Stimulated activated CD8-positive, alpha-beta memory T cell treated with anti-CD3 and anti-CD28 coated beads, Interleukin-15, amount 100 ng/mL, for 48 hours (primary cell): ENCODE measurements at regions not wholly inside any gene's neighbourhood (a gene's known extent, or its start where the extent isn't known, plus 50 kb on each side); places are given as distances from the start of the nearest gene placed in this dataset.
"Not testable (repeated sequence)": the region's sequence is repeated elsewhere in the genome, so short reads cannot be mapped to it uniquely, and the experiment has no call there.

ENCODE experiments used
- DNase-seq, 2 donors: peaks; one replicate each; pipeline ENCODE4 v3.0.0-alpha.2; 2020; ENCODE audit warnings: low read depth in 2 of 2

- not testable (repeated sequence) for DNase-seq
These were observed 50.6 kb upstream of the MYL10 start for GRCh38 chr7:101679653-101680173.

DNA sequence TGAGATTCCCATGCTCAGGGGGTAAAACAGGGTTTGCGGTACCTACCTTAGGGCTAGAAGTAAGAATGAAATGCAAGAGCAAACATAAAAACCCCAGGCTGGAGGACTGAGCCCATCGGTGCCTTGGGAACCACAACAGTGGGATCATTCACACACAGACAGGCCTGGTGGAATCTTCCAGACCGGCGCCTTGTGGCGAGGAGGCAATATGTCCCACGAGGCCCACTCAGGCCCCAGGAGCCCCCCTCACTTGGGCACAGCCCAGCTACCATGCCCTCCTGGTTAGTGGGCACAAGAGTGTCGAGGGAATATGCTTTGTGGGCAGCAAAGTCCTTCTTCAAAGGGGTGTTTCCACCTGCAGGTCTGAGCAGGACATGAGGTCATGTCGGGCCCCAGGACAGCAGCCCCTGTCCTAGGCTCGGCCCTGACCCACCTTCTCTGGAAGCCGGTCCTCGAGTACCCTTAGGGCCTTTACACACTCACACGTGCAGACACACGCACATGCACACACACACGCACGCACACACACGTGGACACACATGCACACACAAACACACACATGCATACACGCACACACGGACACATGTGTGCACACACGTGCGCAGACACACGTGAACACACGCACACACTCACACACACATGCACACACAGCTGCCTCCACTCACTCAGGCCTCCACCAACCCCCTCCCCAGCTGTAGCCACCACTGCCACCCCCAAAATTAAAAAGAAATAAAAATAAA is 51.5 kb upstream of the MYL10 start:
- DNase-seq = no peak

DNA sequence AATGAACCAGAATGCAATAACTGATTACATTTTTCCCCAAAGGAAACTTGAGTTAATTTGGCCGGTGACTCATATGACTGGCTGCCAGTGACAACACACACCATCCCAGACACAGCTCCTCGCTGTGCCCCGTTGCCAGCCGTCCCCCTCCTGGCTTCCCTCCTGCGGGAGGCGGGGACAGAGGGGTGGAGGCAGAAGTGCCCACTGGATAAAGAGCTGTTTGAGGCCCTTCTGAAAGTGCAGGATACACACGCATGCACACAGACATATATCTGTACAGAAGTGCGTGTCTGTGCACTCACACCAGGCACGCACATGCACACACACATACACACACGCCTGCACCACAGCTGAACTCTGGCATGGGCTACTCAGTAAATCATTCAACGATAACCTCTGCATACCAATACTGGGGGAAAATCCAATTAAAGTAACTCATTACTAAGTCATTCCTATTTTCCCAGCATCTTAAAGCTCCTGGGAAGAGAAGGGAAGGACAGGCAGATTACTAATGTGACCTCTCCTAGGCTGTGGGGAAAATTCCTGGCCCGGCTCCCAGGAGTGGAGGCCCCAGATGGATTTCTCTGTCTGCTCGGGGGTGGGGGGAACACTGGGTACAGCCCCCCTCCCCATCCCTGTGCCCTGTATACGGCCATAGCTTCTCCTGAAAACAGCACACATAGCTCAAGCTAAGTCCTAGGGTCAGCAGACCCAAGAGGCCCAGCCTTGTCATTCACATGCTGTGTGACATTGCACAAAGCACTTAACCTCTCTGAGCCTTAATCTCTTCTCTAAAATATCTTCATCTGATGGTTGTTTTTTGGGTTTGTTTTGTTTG is 52.3 kb upstream of the MYL10 start:
- no peak for DNase-seq

DNA sequence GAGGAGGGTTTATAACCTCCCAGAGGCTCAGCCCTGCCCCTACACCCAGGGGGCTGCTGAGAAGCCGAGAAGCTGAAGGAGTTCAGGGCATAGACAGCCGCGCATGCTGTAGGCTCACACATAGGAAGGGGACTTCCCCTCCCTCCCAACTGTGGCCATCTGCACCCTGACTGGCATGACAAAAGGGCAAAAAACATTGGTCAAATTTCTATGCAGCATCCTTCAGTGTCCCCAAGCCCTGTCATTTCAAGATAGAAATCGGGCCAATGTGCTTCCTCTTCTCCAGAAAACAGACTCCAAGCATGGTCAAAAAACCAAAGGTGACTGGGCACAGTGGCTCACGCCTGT is 55.9 kb upstream of the MYL10 start:
- DNase-seq = no peak

DNA sequence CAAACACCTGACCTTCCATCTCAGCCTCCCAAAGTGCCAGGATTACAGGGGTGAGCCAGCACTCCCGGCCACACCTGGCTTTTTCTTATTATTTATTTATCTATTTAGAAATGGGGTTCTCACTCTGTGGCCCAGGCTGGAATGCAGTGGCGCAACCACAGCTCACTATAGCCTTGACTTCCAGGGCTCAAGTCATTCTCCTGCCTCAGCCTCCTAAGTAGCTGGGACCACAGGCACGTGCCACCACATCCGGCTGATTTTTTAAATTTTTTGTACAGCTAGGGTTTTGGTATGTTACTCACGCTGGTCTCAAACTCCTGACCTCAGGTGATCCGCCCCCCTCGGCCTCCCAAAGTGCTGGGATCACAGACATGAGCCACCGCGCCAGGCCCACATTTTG is 56.9 kb upstream of the MYL10 start:
- no peak for DNase-seq

- no peak for DNase-seq
These were observed 58.0 kb upstream of the MYL10 start for GRCh38 chr7:101687081-101687480.

DNA sequence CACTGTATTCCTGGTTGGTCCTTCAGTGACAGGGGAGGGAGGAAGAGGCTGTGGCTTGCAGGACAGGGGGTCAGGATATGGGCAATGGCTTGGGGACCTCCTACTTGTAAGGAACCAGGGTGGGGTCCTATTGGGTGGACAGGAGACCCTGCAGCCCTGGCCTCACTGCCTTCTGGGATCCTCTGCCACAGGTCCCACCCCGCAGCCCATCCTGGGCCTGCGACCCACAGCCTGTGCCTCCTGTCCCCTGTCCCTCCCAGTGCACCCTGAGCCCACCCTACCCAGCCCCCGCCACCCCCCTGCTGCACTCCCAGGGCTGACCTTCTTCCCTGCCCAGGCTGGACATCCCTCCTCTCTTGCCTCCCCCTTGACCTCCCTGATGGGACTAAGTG is 58.7 kb upstream of the MYL10 start:
- DNase-seq = no peak

DNA sequence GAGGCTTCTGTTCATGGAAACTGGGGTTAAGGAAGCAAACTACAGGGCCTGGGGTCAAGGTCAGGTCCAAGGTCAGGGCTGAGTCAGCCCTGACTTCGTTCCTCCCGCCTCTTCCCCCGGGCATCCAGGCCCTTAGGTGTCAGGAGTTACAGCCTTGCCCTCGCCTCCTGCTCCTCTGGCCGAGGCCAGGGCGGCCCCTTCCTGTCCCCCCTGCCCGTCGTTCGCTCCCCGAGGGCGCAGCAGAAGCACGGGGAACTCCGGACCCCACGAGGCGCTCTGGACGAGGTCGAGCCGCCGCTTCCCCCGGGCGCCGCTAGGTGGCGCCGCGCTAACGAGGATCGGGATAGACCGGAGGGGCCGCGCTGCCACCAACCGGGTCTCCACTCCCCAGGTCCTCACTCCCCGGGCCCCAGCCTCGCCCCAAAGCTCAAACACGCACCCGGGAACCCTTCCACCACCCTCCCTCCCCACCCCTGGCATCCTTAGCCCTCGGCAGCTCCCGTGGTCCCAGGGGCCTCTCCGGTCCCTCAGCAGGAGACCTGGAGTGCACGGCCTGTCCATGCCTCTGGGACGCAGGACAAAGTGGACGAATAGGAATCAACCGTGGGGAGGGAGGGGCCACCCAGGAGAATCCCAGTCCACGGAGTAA is 59.2 kb upstream of the MYL10 start:
- peak; percentile 59 to 61 for DNase-seq

- no peak for DNase-seq
These were observed 60.2 kb upstream of the MYL10 start for GRCh38 chr7:101688995-101689907.

GRCh38 chr7:101690061-101690460 is 61.0 kb upstream of the MYL10 start:
- DNase-seq = no peak

GRCh38 chr7:101691822-101692384 is 62.8 kb upstream of the MYL10 start:
- no peak for DNase-seq

DNA sequence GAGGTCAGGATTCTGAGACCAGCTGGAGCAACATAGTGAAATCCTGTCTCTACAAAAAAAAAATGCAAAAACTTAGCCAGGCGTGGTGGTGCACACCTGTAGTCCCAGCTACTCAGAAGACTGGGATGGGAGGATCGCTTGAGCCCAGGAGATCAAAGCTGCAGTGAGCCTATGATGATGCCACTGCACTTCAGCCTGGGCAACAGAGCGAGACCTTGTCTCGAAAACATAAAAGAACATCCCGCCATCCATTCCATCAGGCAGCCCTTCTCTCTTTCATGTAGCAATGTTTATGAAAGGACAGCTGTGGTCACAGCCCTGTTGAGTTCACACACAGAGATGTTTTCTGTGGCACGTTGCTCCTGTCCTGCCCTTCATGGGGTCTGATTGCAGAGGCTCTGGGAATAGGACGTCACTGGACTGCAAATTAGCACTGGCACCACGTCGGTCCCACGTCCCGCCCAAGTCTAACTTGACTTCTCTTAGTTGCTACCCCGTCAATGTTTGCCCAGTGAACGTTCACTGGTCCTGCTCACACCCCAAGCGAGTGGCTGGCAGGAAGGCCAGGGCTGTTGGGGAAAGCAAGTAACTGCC is 64.5 kb upstream of the MYL10 start:
- no peak for DNase-seq

GRCh38 chr7:101698964-101699363 is 69.9 kb upstream of the MYL10 start:
- DNase-seq = no peak

- no peak for DNase-seq
These were observed 70.3 kb upstream of the MYL10 start for GRCh38 chr7:101699399-101699798.

- DNase-seq = no peak
These were observed 71.1 kb upstream of the MYL10 start for GRCh38 chr7:101699881-101700823.

GRCh38 chr7:101701153-101701794 is 72.2 kb upstream of the MYL10 start:
- DNase-seq = no peak

- DNase-seq = no peak
These were observed 73.3 kb upstream of the MYL10 start for GRCh38 chr7:101702362-101702850.

- DNase-seq = no peak
These were observed 76.2 kb upstream of the MYL10 start for GRCh38 chr7:101705331-101705730.

DNA sequence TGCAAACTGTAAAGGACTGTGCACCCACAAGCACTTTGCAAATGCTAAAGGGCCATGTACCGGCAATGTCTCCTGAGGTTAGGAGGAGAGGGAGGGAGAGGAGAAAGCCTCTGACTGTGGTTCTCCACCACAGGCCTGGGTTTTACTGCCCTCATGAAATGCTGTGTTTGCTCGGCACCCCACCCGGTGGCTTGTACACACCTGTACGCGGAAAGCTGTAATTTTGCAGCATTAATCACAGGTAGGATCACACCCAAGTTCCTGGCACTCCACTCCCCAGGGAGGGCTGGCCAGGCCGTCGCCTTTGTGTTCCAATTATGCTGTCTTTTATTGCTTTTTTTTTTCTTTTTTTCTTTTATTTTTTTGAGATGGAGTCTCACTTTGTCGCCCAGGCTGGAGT is 78.5 kb upstream of the MYL10 start:
- no peak for DNase-seq
